ENCODE measurements at regions not wholly inside any gene's neighbourhood (a gene's known extent, or its start where the extent isn't known, plus 50 kb on each side); places are given as distances from the start of the nearest gene placed in this dataset.
A peak's percentile ranks its signal among the peaks of the same experiment; 100 is the strongest.

GRCh38 chr3:176554791-176555654 lies 642.3 kb downstream of the TBL1XR1 start:
- DNase-seq (ENCODE audit: low read depth), result no peak

GRCh38 chr3:176554264-176554663 lies 643.0 kb downstream of the TBL1XR1 start:
- DNase-seq (ENCODE audit: low read depth), result no peak

- no peak for DNase-seq (ENCODE audit: low read depth)
These were observed 670.3 kb downstream of the TBL1XR1 start for GRCh38 chr3:176526942-176527341.

DNA sequence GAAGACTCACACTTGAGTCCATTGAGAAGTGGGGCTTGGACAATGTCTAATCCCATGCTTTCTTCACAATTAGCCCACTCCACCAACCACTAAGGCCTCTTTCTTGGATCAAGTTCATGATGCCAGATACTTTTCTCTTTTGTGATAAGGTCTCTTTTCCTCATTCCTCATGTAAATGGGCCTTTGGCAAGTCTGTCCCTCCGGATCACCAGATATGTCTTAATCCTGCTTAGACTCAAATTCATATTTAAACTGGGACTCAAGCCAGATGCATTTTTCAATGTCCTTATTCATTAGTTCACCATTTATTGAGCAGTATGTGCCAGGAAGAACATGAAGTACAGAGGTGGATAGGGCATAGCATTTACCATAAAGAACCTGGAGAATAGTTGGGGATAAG lies 671.1 kb downstream of the TBL1XR1 start:
- no peak for DNase-seq (ENCODE audit: low read depth)

GRCh38 chr3:176523114-176523513 lies 674.2 kb downstream of the TBL1XR1 start:
- DNase-seq (ENCODE audit: low read depth), result no peak

- DNase-seq (ENCODE audit: low read depth), result no peak
These were observed 674.8 kb downstream of the TBL1XR1 start for GRCh38 chr3:176522436-176522835.

GRCh38 chr3:176521531-176522175 lies 675.6 kb downstream of the TBL1XR1 start:
- DNase-seq (ENCODE audit: low read depth), result peak; percentile 89

- DNase-seq (ENCODE audit: low read depth), result peak; percentile 73
These were observed 683.0 kb downstream of the TBL1XR1 start for GRCh38 chr3:176514297-176514696.

GRCh38 chr3:176513604-176514003 lies 683.7 kb downstream of the TBL1XR1 start:
- DNase-seq (ENCODE audit: low read depth), result no peak

GRCh38 chr3:176512037-176512436 lies 685.2 kb downstream of the TBL1XR1 start:
- DNase-seq (ENCODE audit: low read depth), result no peak

GRCh38 chr3:176510097-176510496 lies 687.2 kb downstream of the TBL1XR1 start:
- no peak for DNase-seq (ENCODE audit: low read depth)

- DNase-seq (ENCODE audit: low read depth), result no peak
These were observed 691.2 kb downstream of the TBL1XR1 start for GRCh38 chr3:176505878-176506621.

GRCh38 chr3:176491084-176491483 lies 706.2 kb downstream of the TBL1XR1 start:
- DNase-seq (ENCODE audit: low read depth), result no peak

DNA sequence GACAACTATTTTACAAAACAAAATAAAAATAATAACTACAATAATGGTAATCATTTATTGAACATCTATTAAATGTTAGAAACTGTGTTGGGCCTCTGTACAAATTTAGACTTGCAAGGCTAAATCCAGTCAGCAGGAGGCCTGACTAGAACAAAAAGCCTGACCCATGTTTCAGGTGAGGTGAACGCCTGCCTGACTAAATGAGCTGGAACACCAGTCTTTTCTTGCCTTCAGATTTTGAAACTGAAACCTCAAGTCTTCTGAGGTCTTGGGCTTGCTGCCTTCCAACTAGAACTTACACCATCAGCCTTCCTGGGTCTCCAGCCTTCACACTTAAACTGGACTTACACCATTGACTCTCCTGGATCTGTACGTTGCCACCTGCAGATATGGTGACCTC lies 706.9 kb downstream of the TBL1XR1 start:
- DNase-seq (ENCODE audit: low read depth), result no peak

DNA sequence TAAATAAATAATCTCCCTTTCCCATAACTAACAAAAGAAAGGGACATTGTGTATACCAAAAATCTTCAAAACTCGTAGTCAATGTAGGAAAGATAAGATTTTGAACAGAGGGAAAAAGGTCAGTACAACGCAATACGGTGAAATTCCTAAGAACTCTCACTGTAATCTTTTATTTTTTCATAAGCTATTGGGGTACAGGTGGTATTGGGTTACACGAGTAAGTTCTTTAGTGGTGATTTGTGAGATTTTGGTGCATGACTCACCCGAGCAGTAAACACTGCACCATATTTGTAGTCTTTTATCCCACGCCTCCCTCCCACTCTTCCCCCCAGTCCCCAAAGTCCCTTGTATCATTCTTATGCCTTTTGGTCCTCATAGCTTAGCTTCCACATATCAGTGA lies 718.0 kb downstream of the TBL1XR1 start:
- DNase-seq (ENCODE audit: low read depth), result peak; percentile 32

GRCh38 chr3:176469694-176470205 lies 727.5 kb downstream of the TBL1XR1 start:
- DNase-seq (ENCODE audit: low read depth), result peak; percentile 58

DNA sequence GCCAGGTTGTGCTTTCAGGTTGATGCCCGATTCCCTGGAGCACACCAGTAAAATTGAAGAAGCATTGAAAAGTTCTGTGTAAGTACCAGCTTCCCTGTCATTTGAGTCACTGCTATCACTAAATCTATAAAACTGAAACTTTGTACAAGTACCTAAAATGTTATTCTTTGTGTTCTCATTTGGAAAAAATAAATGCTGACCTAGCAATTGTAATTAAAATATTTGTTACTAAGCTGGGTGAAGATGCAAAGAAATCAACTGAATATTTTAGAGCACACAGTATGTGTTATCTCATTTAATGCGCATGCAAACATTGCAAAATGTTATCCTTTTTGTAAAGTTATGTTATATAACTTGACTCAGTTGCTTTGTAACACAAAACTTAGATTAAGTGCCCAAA lies 733.7 kb downstream of the TBL1XR1 start:
- no peak for DNase-seq (ENCODE audit: low read depth)

DNA sequence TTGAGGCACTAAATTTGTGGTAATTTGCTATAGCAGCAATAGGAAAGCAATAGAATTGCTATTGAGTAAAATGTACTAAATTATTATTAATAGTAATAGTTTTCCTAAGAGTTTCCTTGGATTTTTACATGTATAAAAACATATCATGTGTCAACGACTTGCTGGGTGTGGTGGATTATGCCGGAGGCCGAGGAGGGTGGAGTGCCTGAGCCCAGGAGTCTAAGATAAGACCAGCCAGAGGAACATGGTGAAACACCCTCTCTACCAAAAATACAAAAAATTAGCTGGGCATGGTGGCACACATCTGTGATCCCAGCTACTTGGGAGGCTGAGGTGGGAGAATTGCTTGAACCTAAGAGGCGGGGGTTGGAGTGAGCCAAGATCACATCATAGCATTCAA lies 749.9 kb downstream of the TBL1XR1 start:
- DNase-seq (ENCODE audit: low read depth), result no peak

DNA sequence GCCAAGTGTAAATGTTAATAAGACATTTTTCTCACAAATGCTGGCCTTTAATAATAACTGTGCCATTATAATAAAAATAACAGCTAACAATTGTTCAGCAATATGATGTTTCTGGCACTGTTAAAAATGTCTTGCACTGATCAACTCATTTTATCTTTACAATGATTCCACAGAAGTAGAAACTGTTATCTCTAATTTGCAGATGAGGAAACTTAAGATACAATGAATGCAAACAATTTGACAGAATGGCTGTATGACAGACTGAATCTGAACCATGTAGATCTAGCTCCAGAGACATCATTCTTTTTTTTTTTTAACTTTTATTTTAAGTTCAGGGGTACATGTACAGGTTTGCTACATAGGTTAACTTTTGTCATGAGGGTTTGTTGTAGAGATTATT lies 755.0 kb downstream of the TBL1XR1 start:
- DNase-seq (ENCODE audit: low read depth), result no peak

GRCh38 chr3:176439729-176440128 lies 757.6 kb downstream of the TBL1XR1 start:
- DNase-seq (ENCODE audit: low read depth), result no peak

DNA sequence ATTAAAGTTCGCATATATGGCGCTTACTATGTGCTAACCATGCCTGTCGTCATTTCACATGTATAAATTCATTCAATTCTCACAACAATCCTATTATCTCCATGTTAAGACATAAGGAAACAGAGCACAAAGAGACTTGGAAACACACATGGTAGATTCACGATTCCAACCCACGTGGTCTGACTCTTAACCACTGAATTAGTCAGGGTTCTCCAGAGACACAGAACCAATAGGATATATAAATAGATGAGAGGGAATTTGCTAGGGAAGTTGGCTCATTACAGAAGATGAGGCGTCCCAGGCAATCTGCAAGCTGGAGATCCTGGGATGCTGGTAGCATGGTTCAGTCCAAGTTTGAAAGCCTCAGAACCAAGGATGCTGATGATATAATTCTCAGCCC lies 765.3 kb downstream of the TBL1XR1 start:
- DNase-seq (ENCODE audit: low read depth), result no peak

DNA sequence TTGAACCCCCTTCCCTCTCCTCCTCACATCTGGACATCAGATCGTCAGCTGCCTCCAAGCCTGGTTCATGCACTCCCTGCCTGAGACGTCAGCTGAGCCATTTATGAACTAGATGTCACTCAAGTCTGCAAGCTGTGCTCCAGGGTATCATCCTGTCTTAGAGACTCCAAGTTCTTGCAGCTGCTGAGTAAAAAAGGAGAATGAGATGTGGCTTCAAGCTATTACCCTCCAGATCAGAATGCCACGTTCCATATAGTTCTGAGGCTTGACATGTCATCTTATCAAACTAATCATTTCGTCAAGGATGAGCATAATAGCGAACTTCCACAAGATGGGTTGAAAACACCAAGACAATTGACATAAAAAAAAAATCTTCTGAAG lies 766.3 kb downstream of the TBL1XR1 start:
- no peak for DNase-seq (ENCODE audit: low read depth)

All from iris pigment epithelial cell (primary cell).